GM23338 (cell line): ENCODE measurements at regions not wholly inside any gene's neighbourhood (a gene's known extent, or its start where the extent isn't known, plus 50 kb on each side); places are given as distances from the start of the nearest gene placed in this dataset.

Source experiments
- ATAC-seq: fragments of 200-7000 bp; cut with Tn5 transposase; 3 replicates; pipeline ENCODE4 v1.9.1; 2020
- DNase-seq: peaks from one replicate; pipeline ENCODE4 v3.0.0-alpha.2; 2015; ENCODE audit warnings: low spot score
- H2AFZ ChIP-seq: fragments of 200-600 bp; sonication (generic); 2 replicates; pipeline ENCODE4 v1.8.0; 2016; ENCODE audit warnings: antibody characterized with exemption, mild to moderate bottlenecking, moderate library complexity
- H3F3A ChIP-seq: fragments of 200-600 bp; sonication (generic); replicated peaks from 2 replicates; pipeline ENCODE4 v1.8.0; 2017; ENCODE audit warnings: antibody characterized with exemption, mixed run types, low read depth
- H3K27ac ChIP-seq: fragments of 200-600 bp; sonication (generic); 2 replicates; pipeline ENCODE4 v1.6.1; 2016; ENCODE audit warnings: low read depth
- H3K27me3 ChIP-seq: fragments of 200-600 bp; sonication (generic); 2 replicates; pipeline ENCODE4 v1.8.0; 2016; ENCODE audit warnings: mild to moderate bottlenecking, mixed run types, moderate library complexity; ENCODE audit not compliant: insufficient read depth
- H3K36me3 ChIP-seq: fragments of 200-600 bp; sonication (generic); 2 replicates; pipeline ENCODE4 v1.8.0; 2016; ENCODE audit warnings: mild to moderate bottlenecking; ENCODE audit not compliant: insufficient read depth
- H3K4me1 ChIP-seq: fragments of 200-600 bp; sonication (generic); 2 replicates; pipeline ENCODE4 v1.8.0; 2016; ENCODE audit warnings: mild to moderate bottlenecking, moderate library complexity; ENCODE audit not compliant: insufficient read depth
- H3K4me2 ChIP-seq: fragments of 200-600 bp; sonication (generic); 2 replicates; pipeline ENCODE4 v1.7.1; 2017; ENCODE audit warnings: mixed run types
- H3K4me3 ChIP-seq: fragments of 200-600 bp; sonication (generic); 2 replicates; pipeline ENCODE4 v1.6.1; 2016; ENCODE audit warnings: mixed run types
- H3K79me2 ChIP-seq: fragments of 200-600 bp; sonication (generic); replicated peaks from 2 replicates; pipeline ENCODE4 v1.8.0; 2017; ENCODE audit warnings: mild to moderate bottlenecking; ENCODE audit not compliant: insufficient read depth
- H3K9me2 ChIP-seq: fragments of 200-600 bp; sonication (generic); 2 replicates; pipeline ENCODE4 v1.8.0; 2017; ENCODE audit not compliant: insufficient read depth
- H4K20me1 ChIP-seq: fragments of 200-600 bp; sonication (generic); replicated peaks from 2 replicates; pipeline ENCODE4 v1.8.0; 2017; ENCODE audit warnings: mild to moderate bottlenecking; ENCODE audit not compliant: insufficient read depth
- H3K27ac Mint-ChIP-seq: 2 replicates; pipeline ENCODE4 v1.8.0; 2020; ENCODE audit warnings: inconsistent platforms, mild to moderate bottlenecking, moderate library complexity, mixed read lengths
- H3K27me3 Mint-ChIP-seq: 3 replicates; pipeline ENCODE4 v1.8.0; 2022; ENCODE audit warnings: low read depth, mild to moderate bottlenecking, moderate library complexity, mixed read lengths, inconsistent platforms; ENCODE audit not compliant: insufficient read depth, poor library complexity
- H3K36me3 Mint-ChIP-seq: 3 replicates; pipeline ENCODE4 v1.8.0; 2021; ENCODE audit warnings: low read depth, mild to moderate bottlenecking, inconsistent platforms, moderate library complexity, mixed read lengths
- H3K4me1 Mint-ChIP-seq: 3 replicates; pipeline ENCODE4 v1.8.0; 2020; ENCODE audit warnings: mild to moderate bottlenecking, inconsistent platforms, mixed read lengths
- H3K4me3 Mint-ChIP-seq: 3 replicates; pipeline ENCODE4 v1.8.0; 2021; ENCODE audit warnings: moderate library complexity, mild to moderate bottlenecking, inconsistent platforms, mixed read lengths
- H3K9me3 Mint-ChIP-seq: 3 replicates; pipeline ENCODE4 v1.8.0; 2020; ENCODE audit warnings: moderate library complexity, mild to moderate bottlenecking, inconsistent platforms, mixed read lengths
- JUNB ChIP-seq: IDR thresholded peaks from one replicate; pipeline ENCODE4 v1.6.1; 2016; ENCODE audit warnings: antibody characterized with exemption; ENCODE audit not compliant: unreplicated experiment
- NANOG ChIP-seq: IDR thresholded peaks from 2 replicates; pipeline ENCODE4 v1.6.1; 2016; ENCODE audit warnings: antibody characterized with exemption, borderline replicate concordance
- STAT1 ChIP-seq: IDR thresholded peaks from one replicate; pipeline ENCODE4 v1.6.1; 2016; ENCODE audit warnings: antibody characterized with exemption; ENCODE audit not compliant: unreplicated experiment
- TF ChIP-seq, protein P1 (sequence below), 2 experiments: fragments of 200-600 bp in 1 of 2; sonication (generic) in 1 of 2; conservative IDR thresholded peaks; 2 replicates each; pipeline versions ENCODE4 v1.5.1 to v1.6.1; 2016 to 2017; ENCODE audit warnings: antibody characterized with exemption in 2 of 2, low read depth in 2 of 2, mild to moderate bottlenecking in 2 of 2, moderate library complexity in 1 of 2
- TF ChIP-seq, protein P2 (sequence below): fragments of 250-450 bp; sonication (Bioruptor Pico); IDR thresholded peaks from 2 replicates; pipeline ENCODE4 v1.5.0; 2020; ENCODE audit warnings: mild to moderate bottlenecking, moderate library complexity
- TF ChIP-seq, protein P3 (sequence below): IDR thresholded peaks from 2 replicates; pipeline ENCODE4 v1.6.1; 2016; ENCODE audit warnings: antibody characterized with exemption

DNA sequence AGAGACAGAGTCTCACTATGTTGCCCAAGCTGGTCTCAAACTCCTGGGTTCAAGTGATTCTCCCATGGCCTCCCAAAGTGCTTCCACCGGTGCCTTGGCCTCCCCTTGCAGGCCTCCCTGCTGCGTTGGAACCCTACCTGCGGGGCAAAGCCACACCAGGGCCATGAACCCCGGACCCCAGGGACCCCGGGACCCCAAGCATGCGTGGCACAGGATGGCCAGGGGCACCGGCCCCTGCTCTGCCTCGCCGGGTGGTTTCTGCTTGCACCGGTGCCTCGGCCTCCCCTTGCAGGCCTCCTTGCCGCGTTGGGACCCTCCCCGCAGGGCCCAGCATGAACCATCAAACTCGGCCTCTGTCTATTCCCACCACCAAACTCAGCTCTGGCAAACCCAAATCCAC lies 301.0 kb upstream of the NPVF start:
- Histone ChIP-seq H3K9me2 (peaks cover 8% of the 10 kb centered on the region), H3K27ac (no peak overlapping the region), H3K4me1 (no peaks in the 10 kb centered on the region), H2AFZ (no peak overlapping the region), H3K4me2 (no peak overlapping the region), H3K4me3 (no peak overlapping the region), H4K20me1 (no peaks in the 10 kb centered on the region), H3K79me2 (no peaks in the 10 kb centered on the region), H3K36me3 (no peaks in the 10 kb centered on the region), H3K27me3 (no peaks in the 10 kb centered on the region), H3F3A (no peaks in the 10 kb centered on the region)
- TF ChIP-seq NANOG (no peak), JUNB (no peak), STAT1 (no peak)
- TF ChIP-seq, protein P1, sequence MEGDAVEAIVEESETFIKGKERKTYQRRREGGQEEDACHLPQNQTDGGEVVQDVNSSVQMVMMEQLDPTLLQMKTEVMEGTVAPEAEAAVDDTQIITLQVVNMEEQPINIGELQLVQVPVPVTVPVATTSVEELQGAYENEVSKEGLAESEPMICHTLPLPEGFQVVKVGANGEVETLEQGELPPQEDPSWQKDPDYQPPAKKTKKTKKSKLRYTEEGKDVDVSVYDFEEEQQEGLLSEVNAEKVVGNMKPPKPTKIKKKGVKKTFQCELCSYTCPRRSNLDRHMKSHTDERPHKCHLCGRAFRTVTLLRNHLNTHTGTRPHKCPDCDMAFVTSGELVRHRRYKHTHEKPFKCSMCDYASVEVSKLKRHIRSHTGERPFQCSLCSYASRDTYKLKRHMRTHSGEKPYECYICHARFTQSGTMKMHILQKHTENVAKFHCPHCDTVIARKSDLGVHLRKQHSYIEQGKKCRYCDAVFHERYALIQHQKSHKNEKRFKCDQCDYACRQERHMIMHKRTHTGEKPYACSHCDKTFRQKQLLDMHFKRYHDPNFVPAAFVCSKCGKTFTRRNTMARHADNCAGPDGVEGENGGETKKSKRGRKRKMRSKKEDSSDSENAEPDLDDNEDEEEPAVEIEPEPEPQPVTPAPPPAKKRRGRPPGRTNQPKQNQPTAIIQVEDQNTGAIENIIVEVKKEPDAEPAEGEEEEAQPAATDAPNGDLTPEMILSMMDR (conservative IDR thresholded peaks at IDR 0.05; ENCODE audit: low read depth in 2 of 2) = no peak
- TF ChIP-seq, protein P2, sequence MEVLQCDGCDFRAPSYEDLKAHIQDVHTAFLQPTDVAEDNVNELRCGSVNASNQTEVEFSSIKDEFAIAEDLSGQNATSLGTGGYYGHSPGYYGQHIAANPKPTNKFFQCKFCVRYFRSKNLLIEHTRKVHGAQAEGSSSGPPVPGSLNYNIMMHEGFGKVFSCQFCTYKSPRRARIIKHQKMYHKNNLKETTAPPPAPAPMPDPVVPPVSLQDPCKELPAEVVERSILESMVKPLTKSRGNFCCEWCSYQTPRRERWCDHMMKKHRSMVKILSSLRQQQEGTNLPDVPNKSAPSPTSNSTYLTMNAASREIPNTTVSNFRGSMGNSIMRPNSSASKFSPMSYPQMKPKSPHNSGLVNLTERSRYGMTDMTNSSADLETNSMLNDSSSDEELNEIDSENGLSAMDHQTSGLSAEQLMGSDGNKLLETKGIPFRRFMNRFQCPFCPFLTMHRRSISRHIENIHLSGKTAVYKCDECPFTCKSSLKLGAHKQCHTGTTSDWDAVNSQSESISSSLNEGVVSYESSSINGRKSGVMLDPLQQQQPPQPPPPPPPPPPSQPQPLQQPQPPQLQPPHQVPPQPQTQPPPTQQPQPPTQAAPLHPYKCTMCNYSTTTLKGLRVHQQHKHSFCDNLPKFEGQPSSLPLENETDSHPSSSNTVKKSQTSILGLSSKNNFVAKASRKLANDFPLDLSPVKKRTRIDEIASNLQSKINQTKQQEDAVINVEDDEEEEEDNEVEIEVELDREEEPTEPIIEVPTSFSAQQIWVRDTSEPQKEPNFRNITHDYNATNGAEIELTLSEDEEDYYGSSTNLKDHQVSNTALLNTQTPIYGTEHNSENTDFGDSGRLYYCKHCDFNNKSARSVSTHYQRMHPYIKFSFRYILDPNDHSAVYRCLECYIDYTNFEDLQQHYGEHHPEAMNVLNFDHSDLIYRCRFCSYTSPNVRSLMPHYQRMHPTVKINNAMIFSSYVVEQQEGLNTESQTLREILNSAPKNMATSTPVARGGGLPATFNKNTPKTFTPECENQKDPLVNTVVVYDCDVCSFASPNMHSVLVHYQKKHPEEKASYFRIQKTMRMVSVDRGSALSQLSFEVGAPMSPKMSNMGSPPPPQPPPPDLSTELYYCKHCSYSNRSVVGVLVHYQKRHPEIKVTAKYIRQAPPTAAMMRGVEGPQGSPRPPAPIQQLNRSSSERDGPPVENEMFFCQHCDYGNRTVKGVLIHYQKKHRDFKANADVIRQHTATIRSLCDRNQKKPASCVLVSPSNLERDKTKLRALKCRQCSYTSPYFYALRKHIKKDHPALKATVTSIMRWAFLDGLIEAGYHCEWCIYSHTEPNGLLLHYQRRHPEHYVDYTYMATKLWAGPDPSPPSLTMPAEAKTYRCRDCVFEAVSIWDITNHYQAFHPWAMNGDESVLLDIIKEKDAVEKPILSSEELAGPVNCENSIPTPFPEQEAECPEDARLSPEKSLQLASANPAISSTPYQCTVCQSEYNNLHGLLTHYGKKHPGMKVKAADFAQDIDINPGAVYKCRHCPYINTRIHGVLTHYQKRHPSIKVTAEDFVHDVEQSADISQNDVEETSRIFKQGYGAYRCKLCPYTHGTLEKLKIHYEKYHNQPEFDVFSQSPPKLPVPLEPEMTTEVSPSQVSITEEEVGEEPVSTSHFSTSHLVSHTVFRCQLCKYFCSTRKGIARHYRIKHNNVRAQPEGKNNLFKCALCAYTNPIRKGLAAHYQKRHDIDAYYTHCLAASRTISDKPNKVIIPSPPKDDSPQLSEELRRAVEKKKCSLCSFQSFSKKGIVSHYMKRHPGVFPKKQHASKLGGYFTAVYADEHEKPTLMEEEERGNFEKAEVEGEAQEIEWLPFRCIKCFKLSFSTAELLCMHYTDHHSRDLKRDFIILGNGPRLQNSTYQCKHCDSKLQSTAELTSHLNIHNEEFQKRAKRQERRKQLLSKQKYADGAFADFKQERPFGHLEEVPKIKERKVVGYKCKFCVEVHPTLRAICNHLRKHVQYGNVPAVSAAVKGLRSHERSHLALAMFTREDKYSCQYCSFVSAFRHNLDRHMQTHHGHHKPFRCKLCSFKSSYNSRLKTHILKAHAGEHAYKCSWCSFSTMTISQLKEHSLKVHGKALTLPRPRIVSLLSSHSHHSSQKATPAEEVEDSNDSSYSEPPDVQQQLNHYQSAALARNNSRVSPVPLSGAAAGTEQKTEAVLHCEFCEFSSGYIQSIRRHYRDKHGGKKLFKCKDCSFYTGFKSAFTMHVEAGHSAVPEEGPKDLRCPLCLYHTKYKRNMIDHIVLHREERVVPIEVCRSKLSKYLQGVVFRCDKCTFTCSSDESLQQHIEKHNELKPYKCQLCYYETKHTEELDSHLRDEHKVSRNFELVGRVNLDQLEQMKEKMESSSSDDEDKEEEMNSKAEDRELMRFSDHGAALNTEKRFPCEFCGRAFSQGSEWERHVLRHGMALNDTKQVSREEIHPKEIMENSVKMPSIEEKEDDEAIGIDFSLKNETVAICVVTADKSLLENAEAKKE (CRISPR knock-in tag) = no peak
- TF ChIP-seq, protein P3, sequence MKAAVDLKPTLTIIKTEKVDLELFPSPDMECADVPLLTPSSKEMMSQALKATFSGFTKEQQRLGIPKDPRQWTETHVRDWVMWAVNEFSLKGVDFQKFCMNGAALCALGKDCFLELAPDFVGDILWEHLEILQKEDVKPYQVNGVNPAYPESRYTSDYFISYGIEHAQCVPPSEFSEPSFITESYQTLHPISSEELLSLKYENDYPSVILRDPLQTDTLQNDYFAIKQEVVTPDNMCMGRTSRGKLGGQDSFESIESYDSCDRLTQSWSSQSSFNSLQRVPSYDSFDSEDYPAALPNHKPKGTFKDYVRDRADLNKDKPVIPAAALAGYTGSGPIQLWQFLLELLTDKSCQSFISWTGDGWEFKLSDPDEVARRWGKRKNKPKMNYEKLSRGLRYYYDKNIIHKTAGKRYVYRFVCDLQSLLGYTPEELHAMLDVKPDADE = no peak
- ATAC-seq (no peak), DNase-seq (no peak)
- Mint-ChIP-seq H3K4me1 (no peaks in the 10 kb centered on the region), H3K9me3 (no peaks in the 10 kb centered on the region), H3K36me3 (no peaks in the 10 kb centered on the region), H3K27me3 (no peaks in the 10 kb centered on the region), H3K4me3 (no peak overlapping the region), H3K27ac (no peak overlapping the region)
